ENCODE measurements at regions not wholly inside any gene's neighbourhood (a gene's known extent, or its start where the extent isn't known, plus 50 kb on each side); places are given as distances from the start of the nearest gene placed in this dataset.
"Not testable (repeated sequence)": the region's sequence is repeated elsewhere in the genome, so short reads cannot be mapped to it uniquely, and the experiment has no call there.

DNA sequence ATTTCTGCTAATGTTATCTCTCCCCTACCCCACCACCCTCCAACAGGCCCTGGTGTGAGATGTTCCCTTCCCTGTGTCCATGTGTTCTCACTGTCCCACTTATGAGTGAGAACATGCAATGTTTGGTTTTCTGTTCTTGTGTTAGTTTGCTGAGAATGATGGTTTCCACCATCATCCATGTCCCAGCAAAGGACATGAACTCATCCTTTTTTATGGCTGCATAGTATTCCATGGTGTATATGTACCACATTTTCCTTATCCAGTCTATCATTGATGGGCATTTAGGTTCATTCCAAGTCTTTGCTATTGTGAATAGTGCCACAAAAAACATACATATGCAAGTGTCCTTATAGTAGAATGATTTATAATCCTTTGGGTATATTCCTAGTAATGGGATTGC lies 104.5 kb downstream of the ZNF33B start:
- not testable (repeated sequence) for DNase-seq

DNA sequence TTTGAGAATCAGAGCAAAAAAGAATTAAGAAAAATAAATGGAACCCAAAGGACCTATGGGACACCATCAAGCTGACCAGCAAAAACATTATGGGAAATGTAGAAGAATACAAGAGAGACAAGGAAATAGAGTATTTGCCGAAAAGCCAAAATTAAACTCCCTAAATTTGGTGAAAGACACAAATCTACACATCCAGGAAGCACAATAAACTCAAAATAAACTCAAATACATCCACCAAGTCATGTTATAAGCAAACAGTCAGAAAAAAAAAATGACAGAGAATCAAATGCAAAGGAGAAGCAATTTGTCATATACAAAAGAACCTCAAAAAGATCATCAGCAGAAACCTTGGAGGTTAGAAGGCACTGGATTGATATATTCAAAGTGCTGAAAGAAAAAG lies 105.4 kb downstream of the ZNF33B start:
- no peak for DNase-seq

DNA sequence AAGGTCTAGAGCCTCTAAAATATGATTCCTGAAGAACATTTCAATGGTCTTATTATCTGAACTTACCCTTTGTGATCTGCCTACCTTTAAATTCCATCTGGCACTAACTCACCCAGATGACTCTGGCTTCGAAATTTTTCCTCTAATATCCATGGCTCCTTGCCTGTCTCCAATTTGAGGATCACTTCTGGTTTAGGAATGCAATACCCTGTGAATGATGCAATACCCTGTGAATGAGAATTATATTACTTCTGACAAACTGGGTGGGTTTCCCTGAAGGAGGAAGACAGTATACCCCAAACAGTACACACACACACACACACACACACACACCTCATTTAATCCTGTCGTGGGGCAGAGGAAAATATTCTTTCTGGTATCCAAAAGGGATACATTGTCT lies 115.3 kb downstream of the ZNF33B start:
- no peak for DNase-seq

DNA sequence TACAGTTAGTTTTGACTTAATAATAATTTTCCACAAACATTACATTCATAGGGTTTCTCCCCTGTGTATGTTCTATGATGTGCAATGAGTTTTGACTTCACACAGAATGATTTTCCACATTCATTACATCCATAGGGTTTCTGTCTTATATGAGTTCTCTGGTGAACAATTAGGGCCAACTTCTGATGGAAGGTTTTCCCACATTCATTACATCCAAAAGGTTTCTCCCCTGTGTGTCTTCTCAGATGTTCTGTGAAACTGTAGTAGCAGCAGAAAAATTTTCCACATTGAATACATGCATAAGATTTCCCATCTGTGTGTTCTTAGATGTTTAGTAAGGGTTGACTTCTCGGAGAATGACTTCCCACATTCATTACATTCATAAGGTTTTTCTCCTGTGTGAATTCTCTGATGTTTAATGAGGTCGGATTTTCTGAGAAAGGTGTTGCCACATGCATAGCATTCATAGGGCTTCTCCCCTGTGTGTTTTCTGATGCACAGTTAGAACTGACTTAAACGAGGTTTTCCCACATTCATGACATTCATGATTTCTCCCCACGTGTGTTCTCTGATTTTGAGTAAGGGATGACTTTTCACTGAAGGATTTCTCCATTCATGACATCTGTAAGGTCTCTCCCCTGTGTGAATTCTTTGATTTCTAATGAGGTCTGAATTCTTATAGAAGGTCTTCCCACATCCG lies 118.5 kb downstream of the ZNF33B start:
- DNase-seq = no peak

DNA sequence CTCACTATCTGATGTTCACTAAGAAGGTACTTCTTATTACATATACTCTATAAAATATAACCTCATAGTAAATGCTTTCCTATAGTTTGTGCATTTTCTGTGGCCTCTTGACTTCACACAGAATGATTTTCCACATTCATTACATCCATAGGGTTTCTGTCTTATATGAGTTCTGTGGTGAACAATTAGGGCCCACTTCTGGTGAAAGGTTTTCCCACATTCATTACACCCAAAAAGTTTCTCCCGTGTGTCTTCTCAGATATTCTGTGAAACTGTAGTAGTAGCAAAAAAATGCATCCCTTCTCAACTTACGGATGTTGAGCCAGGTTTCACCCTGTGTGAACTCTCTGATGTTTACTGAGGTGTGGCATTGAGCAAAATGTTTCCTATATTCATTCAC lies 119.3 kb downstream of the ZNF33B start:
- DNase-seq = no peak

DNA sequence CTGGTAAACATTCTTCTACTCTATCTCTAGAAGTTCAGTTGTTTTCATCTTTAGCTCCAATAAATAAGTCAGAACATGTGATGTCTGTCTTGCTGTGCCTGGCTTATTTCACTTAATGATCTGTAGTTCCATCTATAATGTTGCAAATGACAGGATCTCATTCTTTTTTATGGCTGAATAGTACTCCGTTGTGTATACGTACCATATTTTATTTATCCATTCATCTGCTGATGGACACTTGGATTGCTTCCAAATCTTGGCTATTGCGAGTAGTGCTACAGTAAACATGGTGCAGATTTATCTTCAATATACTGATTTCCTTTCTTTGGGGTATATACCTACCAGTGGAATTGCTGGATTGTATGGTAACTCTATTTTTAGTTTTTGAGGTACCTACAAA lies 124.4 kb downstream of the ZNF33B start:
- no peak for DNase-seq

DNA sequence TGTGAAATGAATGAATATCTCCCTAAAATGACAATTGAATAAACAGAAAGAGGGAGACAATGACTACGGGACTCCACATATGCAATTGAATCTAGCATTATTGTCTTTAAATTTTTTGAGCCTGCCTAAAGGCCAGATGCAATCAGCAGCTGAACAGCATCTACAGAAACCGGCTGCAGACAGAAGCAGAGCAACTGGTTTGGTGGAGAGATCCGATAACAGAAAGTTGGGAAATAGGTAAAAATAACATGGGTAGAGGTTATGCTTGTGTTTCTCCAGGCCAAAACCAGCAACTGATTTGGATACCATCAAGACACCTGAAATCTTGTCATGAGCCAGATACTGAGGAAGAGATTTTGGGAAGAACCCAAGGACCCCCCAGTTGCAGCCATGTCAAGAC lies 146.6 kb downstream of the ZNF33B start:
- DNase-seq = no peak

DNA sequence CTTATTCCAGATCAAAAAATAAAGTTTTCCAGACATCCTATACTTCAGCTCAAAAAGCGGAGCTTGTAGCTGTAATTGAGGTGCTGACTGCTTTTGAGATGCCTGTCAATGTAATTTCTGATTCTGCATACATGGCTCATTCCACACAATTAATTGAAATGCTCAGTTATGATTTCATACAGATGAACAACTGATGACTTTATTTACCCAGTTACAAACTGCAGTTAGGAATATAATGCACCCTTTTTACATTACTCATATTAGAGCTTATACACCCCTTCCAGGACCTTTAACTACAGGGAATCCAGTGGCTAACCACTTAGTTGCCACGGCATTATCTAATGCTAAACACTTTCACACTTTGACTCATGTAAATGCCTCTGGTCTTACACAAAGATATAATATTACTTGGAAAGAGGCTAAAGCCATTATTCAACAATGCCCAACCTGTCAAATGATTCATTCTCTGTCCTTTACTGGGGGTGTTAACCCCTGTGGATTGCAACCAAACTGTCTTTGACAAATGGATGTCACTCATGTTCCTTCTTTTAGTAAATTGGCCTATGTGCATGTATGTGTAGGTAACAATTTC lies 147.3 kb downstream of the ZNF33B start:
- no peak for DNase-seq

DNA sequence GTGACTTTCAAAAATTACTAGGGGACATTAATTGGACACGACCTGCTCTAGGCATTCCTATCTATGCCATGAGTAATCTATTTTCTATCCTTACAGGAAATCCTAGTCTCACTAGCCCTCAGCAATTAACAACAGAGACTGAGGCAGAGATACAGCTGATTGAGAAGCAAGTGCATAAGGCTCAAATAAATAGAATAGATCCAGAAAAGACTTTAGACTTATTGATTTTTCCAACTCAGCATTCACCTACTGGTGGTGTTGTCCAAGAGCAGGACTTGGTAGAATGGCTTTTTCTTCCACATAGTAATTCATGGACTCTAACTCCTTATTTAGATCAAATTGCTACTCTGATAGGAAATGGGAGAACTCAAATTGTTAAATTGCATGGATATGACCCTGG lies 148.0 kb downstream of the ZNF33B start:
- no peak for DNase-seq

DNA sequence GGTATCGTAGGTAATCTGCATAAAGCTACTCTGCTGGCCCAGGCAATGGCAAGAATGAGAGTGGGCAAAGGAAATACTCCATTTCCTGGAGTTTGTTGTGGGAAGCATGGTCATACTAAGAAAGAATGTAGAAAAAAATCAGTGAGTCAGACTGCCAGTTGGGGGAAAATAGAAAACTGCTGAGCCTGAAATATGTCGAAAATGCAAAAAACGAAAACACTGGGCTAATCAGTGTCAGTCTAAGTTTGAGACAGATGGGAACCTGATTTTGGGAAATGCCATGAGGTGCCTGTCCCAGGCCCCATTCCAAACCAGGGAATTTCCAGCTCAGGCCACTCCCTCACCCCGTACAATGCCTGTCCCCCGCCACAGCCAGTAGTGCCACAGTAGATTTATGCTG lies 150.0 kb downstream of the ZNF33B start:
- DNase-seq = no peak

DNA sequence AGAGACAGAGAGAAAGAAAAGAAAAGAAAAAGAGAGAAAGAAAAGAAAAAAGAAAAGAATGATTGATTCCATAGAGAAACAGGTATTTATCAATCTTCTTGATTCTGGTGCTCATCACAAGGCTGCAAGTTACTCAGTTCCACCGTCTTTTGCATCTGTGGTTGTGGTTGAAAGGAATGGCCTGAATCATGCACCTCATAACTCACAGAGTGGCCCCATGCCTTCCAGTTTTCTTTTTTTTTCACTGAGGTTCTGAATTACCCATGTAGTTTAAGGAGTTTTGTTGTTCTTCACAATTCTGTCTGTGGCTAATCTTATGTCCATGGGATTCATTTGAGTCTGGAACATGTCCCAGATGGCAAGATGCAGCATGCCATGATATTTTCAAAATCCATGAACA lies 156.0 kb downstream of the ZNF33B start:
- DNase-seq = no peak

DNA sequence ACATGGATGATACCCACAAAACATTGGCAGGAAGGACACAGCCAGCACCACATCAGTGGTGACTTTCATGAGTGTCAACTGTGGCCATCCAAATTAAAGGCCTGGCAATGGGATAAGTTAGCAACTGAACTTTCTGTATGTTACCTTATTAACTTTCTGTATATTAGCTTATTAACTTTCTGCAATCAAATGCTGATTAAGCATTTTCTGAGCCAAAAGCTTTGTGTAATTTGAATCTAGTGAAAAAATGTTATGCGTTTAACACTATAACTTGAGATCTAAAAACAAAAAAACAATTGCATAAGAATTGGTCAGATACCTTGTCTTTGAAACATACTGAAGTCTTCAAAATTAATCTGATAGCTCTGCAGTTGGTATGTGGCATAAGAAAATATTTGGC lies 159.3 kb downstream of the ZNF33B start:
- DNase-seq = no peak

DNA sequence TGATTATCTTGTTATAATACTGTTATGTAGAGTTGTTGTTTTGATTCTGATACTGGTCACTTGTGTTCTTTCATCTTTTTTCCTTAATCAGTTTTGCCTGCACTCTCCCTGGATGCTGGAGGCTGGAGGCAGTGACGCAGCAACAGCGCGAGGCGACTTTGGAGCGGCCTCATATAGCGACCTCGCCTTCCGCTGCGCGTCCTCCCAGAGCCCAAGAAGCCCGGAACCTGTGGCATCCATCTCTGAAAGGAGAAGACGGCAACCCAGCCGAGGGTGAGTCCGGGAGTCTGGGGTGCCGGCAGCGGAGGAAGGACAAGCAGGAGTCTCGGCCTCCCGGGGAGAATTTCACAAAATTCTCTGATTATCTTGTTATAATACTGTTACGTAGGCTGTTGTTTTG lies 161.2 kb downstream of the ZNF33B start:
- DNase-seq = no peak

DNA sequence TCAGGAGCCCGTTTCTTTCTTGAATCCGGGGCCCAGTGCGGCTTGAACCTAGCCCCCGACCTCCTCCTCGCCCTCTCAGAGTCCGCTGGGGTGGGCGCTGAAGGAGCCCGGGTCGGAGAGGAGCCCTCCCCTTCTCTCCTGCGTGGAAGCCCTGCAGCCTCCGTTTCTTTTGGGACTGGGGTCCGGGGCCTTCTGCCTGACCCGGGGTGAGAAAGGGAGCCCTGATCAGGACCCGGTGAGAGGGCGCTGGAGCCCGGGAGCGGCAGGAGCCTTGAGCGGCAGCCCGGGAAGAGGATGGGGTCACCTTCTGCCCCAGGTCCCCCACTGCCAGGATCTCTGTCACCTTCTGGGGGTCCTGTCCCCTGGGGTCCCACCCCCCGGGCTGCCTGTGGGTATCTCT lies 162.3 kb downstream of the ZNF33B start:
- DNase-seq = no peak

DNA sequence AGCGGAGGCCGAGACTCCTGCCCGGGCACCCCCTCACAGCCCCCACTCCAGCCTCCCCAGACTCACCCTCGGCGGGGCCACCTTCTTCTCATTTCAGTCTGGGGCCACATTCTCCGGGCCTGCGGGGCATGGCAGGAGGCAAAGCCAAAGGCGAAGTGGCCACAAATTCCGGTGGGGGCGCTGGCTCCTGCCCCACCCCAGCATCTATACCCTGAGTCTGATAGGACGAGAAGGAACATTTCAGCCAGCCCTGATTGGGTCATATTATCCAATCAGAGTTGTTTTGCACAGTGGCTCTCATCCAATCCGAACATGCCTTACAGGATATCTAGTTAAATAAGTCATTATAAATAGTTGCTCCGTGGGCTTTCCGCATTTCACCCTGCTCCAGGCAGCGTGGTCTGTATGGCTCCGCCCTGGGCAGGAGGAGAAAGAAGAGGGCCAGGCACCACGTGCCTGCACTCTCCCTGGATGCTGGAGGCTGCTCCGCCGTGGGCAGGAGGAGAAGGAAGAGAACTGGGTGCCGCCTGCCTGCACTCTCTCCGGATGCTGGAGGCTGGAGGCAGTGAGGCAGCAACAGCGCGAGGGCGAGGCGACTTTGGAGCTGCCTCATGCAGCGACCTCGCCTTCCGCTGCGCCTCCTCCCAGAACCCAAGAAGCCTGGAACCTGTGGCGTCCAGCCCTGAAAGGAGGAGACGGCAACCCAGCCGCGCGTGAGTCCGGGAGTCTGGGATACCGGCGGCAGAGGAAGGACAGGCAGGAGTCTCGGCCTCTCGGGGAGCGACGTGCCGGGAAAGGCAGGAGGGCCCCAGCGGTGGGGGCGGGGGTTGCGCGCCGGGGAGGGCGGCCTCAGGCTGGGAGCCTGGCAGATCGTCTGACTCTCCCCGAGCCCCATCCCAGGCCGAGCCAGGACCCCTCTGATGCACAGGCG lies 162.9 kb downstream of the ZNF33B start:
- peak; percentile 1 for DNase-seq

DNA sequence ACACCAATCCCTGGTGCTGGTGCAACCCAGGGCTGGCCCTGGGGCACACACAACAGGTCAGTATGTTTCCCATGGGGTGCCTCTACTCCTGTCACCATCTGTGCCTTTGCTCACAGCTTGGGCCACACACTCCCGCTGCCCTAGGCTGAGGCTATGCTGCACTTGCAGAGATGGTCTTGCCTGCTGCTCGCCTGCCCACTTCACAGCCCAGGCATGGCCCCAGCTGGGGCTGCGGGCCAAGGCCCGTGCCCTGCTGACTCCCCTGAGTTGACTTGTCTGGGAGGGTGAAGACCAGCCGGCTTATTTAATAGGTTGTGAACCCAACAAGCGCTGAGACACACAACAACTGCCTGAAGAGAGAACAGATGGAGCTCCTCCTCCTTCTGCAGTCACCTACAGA lies 184.1 kb downstream of the ZNF33B start:
- DNase-seq = no peak

DNA sequence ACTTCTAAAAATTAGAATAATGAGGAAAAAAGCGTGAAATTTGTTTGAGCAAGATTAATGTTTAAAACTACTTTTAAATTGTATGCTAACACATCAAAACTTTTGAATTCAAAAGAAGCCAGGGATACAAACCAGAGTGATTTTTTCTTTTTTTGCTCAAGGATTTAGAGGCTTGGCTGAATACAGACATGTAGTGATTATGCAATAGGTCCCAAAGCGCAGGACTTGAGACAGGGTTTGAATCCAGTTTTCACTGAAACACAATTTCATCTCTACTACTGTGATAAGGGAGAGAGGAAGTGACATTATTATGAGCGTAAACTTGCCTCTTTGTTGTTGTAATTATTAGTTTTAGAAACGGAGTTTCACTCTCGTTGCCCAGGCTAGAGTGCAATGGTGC lies 207.3 kb downstream of the ZNF33B start:
- no peak for DNase-seq

DNA sequence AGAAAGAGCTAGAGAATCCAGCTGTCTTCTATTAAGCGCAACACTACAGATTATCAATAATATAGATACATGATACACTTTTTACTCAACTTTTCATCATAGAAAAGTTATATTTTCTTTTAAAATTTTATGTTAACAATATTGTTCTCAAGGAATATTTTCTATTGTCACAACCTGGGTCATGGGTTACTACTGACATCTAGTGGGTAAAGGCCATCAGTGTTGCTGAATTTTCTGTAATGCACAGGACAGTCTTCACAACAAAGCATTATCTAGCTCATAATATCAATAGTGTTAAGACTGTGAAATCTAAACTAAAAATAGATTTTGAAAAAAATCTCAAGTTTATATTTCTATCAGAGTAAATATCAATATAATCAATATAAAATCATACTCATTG lies 209.8 kb downstream of the ZNF33B start:
- no peak for DNase-seq

DNA sequence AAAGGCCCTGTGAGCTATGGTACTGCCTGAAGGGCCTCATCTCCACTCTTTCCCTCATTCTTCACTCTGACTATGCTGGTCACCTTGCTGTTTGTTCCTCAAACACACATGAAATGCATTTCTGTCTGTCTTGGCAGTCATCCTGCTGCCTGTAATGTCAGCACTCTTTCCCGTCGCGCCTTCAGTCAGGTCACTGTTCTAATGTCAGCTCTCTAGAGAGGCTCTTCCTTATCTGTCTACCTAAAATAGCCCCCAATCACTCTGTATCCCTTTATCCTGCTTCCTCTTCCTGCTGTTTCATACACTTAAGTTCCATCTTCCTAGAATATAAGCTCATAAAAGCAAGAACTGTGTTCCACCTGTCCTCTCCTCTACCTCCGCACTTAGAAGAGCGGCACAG lies 215.5 kb downstream of the ZNF33B start:
- no peak for DNase-seq

DNA sequence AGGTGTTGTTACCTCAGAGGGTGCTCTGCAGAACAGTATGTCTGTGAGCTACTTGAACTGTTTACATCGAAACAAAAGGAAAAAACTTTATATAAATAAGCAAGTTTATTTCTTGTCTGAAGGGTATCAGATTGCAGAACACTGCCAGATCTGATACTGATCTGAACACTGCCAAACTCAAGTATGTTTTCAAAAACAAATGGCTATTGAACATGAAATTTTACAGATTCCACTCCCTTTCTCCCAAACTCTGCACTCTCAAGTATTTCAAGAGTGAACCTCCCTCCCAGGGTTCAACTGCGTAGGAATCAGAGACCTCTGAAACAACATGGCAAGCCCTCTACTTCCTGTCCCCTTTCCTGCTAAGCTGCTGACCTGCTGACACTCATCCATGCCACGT lies 216.6 kb downstream of the ZNF33B start:
- no peak for DNase-seq

DNA sequence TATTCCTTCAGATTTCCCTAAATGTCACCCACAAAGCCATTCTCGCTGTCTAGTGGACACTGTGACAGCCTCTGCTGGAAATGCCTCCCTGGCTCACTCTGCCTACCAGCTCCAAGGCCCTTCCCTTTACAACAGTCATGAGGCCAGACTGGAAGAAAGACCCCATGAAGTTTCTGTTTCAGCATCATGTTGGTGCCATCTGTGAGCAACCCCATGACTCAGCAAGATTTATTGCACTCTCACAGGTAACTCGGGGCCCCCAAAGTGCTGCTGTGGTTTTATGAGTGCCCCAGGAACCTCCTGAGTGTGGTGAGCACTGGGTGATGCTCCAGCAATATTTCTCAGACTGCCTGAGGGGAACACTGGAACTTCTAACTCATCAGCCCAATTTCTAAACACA lies 218.6 kb downstream of the ZNF33B start:
- DNase-seq = no peak

DNA sequence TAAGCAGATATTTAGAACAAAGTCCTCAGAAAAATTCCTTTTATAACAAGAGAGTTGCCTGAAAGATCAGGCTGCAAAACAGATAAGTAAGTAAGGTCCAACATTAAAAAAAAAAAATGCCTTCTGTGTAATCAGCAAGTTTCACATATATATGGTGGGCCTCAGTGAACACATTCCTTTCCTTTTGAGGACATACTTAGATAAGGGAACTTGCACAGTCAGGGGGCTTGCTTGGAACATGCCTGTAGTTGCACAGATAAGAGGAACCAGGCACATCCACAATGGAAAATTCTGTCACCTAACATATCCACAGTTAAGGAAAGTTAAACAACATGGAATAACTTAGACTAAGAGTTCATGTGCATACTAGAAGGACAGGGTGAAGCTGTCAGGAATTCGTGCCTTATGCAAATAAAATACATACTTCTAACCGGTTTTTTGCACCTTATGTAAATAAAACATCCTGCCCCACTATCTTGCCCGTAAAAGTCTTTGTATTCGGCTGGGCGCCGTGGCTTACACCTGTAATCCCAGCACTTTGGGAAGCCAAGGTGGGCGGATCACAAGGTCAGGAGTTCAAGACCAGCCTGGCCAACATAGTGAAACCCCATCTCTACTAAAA lies 257.3 kb downstream of the ZNF33B start:
- DNase-seq = no peak
